Thoracic aorta (tissue), 2 donors: ENCODE measurements at regions not wholly inside any gene's neighbourhood (a gene's known extent, or its start where the extent isn't known, plus 50 kb on each side); places are given as distances from the start of the nearest gene placed in this dataset.

Experiments used
- ATAC-seq: fragments of 150-250 bp; one replicate; pipeline ENCODE4 v1.8.0; 2017; ENCODE audit warnings: low read depth; ENCODE audit not compliant: insufficient number of reproducible peaks, low FRiP score
- DNase-seq: peaks from one replicate; pipeline ENCODE4 v3.0.0-alpha.2; 2020; ENCODE audit warnings: low spot score
- H3K27ac ChIP-seq, 2 donors: fragments of 200-600 bp; sonication (generic); 1 replicate in 1 of 2; 2 replicates in 1 of 2; pipeline ENCODE4 v1.5.1; 2016; ENCODE audit warnings: mild to moderate bottlenecking in 2 of 2, moderate library complexity in 2 of 2
- H3K27me3 ChIP-seq: fragments of 200-600 bp; sonication (generic); replicated peaks from 2 replicates; pipeline ENCODE4 v1.6.0; 2016; ENCODE audit warnings: mild to moderate bottlenecking; ENCODE audit not compliant: insufficient read depth
- H3K36me3 ChIP-seq: fragments of 200-600 bp; sonication (generic); one replicate; pipeline ENCODE4 v1.5.1; 2016
- H3K4me1 ChIP-seq, 2 donors: fragments of 200-600 bp; sonication (generic); 1 replicate in 1 of 2; 2 replicates in 1 of 2; pipeline versions ENCODE4 v1.5.1 to v1.6.0; 2016; ENCODE audit warnings: low read depth in 2 of 2, mild to moderate bottlenecking in 1 of 2; ENCODE audit not compliant: control insufficient read depth in 1 of 2
- H3K4me3 ChIP-seq: fragments of 200-600 bp; sonication (generic); 2 replicates; pipeline ENCODE4 v1.5.1; 2016; ENCODE audit warnings: mild to moderate bottlenecking
- H3K9me3 ChIP-seq: fragments of 200-600 bp; sonication (generic); 2 replicates; pipeline ENCODE4 v1.5.1; 2016
- CTCF ChIP-seq: fragments of 200-600 bp; sonication (generic); IDR thresholded peaks from one replicate; pipeline ENCODE4 v1.5.1; 2019; ENCODE audit warnings: antibody characterized with exemption

GRCh38 chr12:34206061-34206785 is 183.9 kb downstream of the ALG10 start:
- DNase-seq = no peak
- Histone ChIP-seq H3K27me3 (no peaks in the 10 kb centered on the region), H3K27ac (no peak overlapping the region), H3K4me1 (no peaks in the 10 kb centered on the region), H3K36me3 (no peaks in the 10 kb centered on the region), H3K4me3 (no peak overlapping the region), H3K9me3 (no peaks in the 10 kb centered on the region)
- no peak for ATAC-seq
- no peak for TF ChIP-seq CTCF

DNA sequence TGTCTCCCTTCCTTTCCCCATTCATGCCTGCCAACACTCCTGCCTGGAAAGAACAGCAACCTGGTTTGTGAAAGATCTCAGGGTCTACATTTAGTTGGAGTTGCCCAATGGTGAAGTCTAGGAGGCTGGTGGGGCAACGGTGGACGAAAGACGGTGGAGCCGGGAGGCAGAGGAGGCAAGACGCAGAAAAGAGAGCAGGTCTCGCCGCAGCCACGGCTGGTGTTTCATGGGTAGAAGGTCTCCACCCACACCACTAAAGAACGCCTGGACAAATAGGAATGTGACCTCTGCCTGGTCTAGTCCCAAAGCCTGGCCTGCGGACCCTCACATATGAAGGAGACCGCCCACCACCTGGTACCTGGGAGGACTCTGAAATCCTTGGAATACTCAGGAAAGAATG is 185.6 kb downstream of the ALG10 start:
- ATAC-seq = no peak
- Histone ChIP-seq H3K36me3 (no peaks in the 10 kb centered on the region), H3K9me3 (no peaks in the 10 kb centered on the region), H3K4me1 (no peaks in the 10 kb centered on the region), H3K4me3 (no peak overlapping the region), H3K27ac (no peak overlapping the region), H3K27me3 (no peaks in the 10 kb centered on the region)
- no peak for DNase-seq
- TF ChIP-seq CTCF = no peak

DNA sequence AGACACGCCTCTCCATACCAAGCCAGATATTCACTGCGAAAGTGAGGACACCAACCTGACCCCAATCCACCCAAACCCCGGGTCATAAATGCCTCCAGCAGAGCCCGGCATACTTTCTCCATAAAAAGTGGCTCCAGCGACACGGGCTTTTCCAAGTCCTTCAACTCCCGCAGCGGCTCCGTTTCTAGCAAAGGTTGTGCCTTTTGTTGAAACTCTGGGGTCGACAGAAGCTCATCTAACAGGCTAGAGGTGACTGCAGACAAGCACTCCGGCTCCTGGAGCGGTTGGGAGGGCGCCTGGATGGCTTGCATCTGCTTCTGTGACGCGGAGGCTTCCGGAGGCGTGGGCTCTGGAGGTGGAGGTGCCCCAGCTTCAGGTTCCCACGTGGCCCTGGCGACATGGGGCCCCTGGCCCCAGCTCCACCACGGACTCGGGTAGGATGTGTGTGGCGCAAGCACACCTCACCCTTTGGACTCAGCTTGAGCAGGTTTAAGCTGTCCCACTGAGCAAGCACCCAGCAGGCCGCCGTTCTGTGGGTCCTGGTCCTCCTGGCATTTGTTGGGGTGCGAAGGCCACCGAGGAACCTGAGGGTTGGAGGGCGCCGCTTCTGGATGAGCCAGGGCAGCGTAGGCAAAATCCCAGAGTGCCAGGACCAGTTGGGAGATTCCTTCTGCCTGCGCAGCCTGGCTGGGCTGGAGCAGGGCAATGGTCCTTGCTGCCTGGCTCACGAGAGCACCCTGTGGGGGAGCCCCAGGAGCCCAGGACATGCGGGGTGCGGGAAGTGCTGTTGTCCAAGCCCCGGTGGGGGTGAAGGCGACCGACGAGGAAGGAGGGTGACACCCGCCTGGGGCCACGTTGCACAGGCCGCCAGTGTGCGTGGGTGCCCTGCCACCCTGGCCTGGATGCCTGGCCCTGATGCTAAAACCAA is 186.3 kb downstream of the ALG10 start:
- TF ChIP-seq CTCF = no peak
- Histone ChIP-seq H3K9me3 (no peaks in the 10 kb centered on the region), H3K4me1 (no peaks in the 10 kb centered on the region), H3K4me3 (no peak overlapping the region), H3K36me3 (no peaks in the 10 kb centered on the region), H3K27ac (no peak overlapping the region), H3K27me3 (no peaks in the 10 kb centered on the region)
- ATAC-seq = no peak
- DNase-seq = no peak

GRCh38 chr12:34209259-34209835 is 187.1 kb downstream of the ALG10 start:
- Histone ChIP-seq H3K36me3 (no peaks in the 10 kb centered on the region), H3K4me1 (no peaks in the 10 kb centered on the region), H3K9me3 (no peaks in the 10 kb centered on the region), H3K27ac (no peak overlapping the region), H3K27me3 (no peaks in the 10 kb centered on the region), H3K4me3 (no peak overlapping the region)
- ATAC-seq = no peak
- TF ChIP-seq CTCF = no peak
- no peak for DNase-seq

- Histone ChIP-seq H3K27me3 (no peaks in the 10 kb centered on the region), H3K36me3 (no peaks in the 10 kb centered on the region), H3K9me3 (no peaks in the 10 kb centered on the region), H3K4me1 (no peaks in the 10 kb centered on the region), H3K27ac (no peak overlapping the region), H3K4me3 (no peak overlapping the region)
- DNase-seq (no peak), ATAC-seq (no peak)
- TF ChIP-seq CTCF = no peak
Observed at GRCh38 chr12:34210183-34210582, 187.9 kb downstream of the ALG10 start.
